MM.1S (cell line): ENCODE measurements at regions not wholly inside any gene's neighbourhood (a gene's known extent, or its start where the extent isn't known, plus 50 kb on each side); places are given as distances from the start of the nearest gene placed in this dataset.

Experiments used
- EZH2phosphoT487 ChIP-seq: fragments of 300-600 bp; sonication (generic); IDR thresholded peaks from 2 replicates; pipeline ENCODE4 v1.6.1; 2018; ENCODE audit warnings: antibody characterized with exemption, low read length
- TF ChIP-seq, protein P1 (sequence below): fragments of 300-600 bp; sonication (generic); IDR thresholded peaks from 2 replicates; pipeline ENCODE4 v1.5.1; 2016; ENCODE audit warnings: antibody characterized with exemption, low read length, mixed read lengths

DNA sequence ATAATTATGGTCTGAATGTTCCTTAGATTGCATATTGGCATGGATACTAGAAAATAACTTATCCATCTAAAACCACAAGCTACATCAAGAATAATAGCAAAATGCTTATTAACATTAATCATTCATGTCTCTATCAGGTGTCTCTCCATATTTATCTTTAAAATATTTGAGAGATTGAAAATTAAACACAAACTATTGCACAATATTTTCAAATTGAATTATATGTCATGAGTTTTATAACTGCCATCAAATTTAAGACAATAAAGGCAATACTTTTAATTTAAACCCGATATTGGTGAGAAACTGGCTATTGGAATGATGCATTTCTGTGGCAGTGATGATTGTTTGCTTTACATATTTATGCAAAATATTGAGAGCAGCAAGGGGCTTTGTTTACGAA, 1506.8 kb upstream of the B3GALT2 start:
- TF ChIP-seq, protein P1, sequence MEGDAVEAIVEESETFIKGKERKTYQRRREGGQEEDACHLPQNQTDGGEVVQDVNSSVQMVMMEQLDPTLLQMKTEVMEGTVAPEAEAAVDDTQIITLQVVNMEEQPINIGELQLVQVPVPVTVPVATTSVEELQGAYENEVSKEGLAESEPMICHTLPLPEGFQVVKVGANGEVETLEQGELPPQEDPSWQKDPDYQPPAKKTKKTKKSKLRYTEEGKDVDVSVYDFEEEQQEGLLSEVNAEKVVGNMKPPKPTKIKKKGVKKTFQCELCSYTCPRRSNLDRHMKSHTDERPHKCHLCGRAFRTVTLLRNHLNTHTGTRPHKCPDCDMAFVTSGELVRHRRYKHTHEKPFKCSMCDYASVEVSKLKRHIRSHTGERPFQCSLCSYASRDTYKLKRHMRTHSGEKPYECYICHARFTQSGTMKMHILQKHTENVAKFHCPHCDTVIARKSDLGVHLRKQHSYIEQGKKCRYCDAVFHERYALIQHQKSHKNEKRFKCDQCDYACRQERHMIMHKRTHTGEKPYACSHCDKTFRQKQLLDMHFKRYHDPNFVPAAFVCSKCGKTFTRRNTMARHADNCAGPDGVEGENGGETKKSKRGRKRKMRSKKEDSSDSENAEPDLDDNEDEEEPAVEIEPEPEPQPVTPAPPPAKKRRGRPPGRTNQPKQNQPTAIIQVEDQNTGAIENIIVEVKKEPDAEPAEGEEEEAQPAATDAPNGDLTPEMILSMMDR = no peak
- no peak for TF ChIP-seq EZH2phosphoT487
